ENCODE measurements at regions not wholly inside any gene's neighbourhood (a gene's known extent, or its start where the extent isn't known, plus 50 kb on each side); places are given as distances from the start of the nearest gene placed in this dataset.

- no peaks in the 10 kb centered on the region for H4K20me1 ChIP-seq (ENCODE audit: control insufficient read depth, insufficient read depth)
- in situ Hi-C loops (cut with MboI) (no loop called here), intact Hi-C loops (cut with micrococcal nuclease; ENCODE audit: unreplicated experiment) (no loop called here)
- no peak overlapping the region for H2AFZ ChIP-seq (ENCODE audit: control insufficient read depth, low read depth, low read length)
- no peaks in the 10 kb centered on the region for H3K4me1 ChIP-seq (ENCODE audit: control insufficient read depth, insufficient read depth, low read length)
- no peaks in the 10 kb centered on the region for H3K36me3 ChIP-seq (ENCODE audit: control insufficient read depth in 2 of 2, insufficient read depth in 2 of 2, low read length in 1 of 2)
- no peak overlapping the region for H3K4me2 ChIP-seq (ENCODE audit: control insufficient read depth, insufficient read depth)
- H3K27ac ChIP-seq (ENCODE audit: control insufficient read depth, insufficient read depth), result no peak overlapping the region
- no peak for DNase-seq (ENCODE audit: low read depth, low spot score)
- H3K4me3 ChIP-seq, result no peak overlapping the region
- BruUV-seq (replicated peaks), result no TSS peak
- no peak for ATAC-seq
- no peak for FAIRE-seq
- H3K27me3 ChIP-seq (replicated peaks in 1 of 2; ENCODE audit: control insufficient read depth in 2 of 2, insufficient read depth in 2 of 2, low read length in 1 of 2), result no peaks in the 10 kb centered on the region
- RAD21 ChIA-PET (ENCODE audit: unreplicated experiment), result no interaction called here
- POLR2A ChIA-PET, result no interaction called here
- SMC1A ChIA-PET (ENCODE audit: uncharacterized antibody, unreplicated experiment), result no interaction called here
- no peak overlapping the region for H3K9ac ChIP-seq (ENCODE audit: control insufficient read depth, insufficient read depth, low read length)
- WGBS (ENCODE audit: insufficient coverage, insufficient replicate concordance, low lambda C conversion rate, missing lambda C conversion rate), result 23% methylated on average over 4 of the region's 4 CpGs
- CTCF ChIA-PET, result interaction anchor here (1.2 kb wide), 2 partner anchors 12 to 20 kb away, joined by 3 read pairs; no protein-coding TSS in a partner anchor
- peaks cover 2% of the 10 kb centered on the region; the same call in 1 of the 3 replicates for H3K9me3 ChIP-seq (replicated peaks; ENCODE audit: control insufficient read depth, insufficient read depth, low read length)
- H3K79me2 ChIP-seq (ENCODE audit: control insufficient read depth, insufficient read depth, low read length), result no peaks in the 10 kb centered on the region
- no peak for TF ChIP-seq ETV6 (conservative IDR thresholded peaks at IDR 0.05 in 1 of 2, IDR thresholded peaks at IDR 0.05 in 1 of 2; ENCODE audit: borderline replicate concordance in 1 of 2, low read depth in 1 of 2)
- no peak for TF ChIP-seq EGR1 (IDR thresholded peaks at IDR 0.05; ENCODE audit: borderline replicate concordance in 1 of 2, low read depth in 2 of 2, low read length in 2 of 2)
- no peak for TF ChIP-seq JUND (IDR thresholded peaks at IDR 0.05; ENCODE audit: low read depth, low read length)
- TF ChIP-seq WRNIP1 (IDR thresholded peaks at IDR 0.05; ENCODE audit: borderline replicate concordance, low read depth, low read length), result no peak
- no peak for TF ChIP-seq TCF7 (IDR thresholded peaks at IDR 0.05; ENCODE audit: borderline replicate concordance)
- TF ChIP-seq TCF12 (IDR thresholded peaks at IDR 0.05; ENCODE audit: low read depth, low read length), result no peak
- no peak for TF ChIP-seq E2F8 (IDR thresholded peaks at IDR 0.05; ENCODE audit: low read depth, partially characterized antibody)
- TF ChIP-seq SPI1 (IDR thresholded peaks at IDR 0.05; ENCODE audit: borderline replicate concordance, insufficient read depth, low read depth, low read length), result no peak
- TF ChIP-seq ZNF24 (IDR thresholded peaks at IDR 0.05), result no peak
- TF ChIP-seq ATF2 (IDR thresholded peaks at IDR 0.05; ENCODE audit: low read length), result no peak
- TF ChIP-seq RELA (IDR thresholded peaks at IDR 0.05; ENCODE audit: borderline replicate concordance, partially characterized antibody), result no peak
- no peak for TF ChIP-seq SIX5 (IDR thresholded peaks at IDR 0.05; ENCODE audit: low read depth, low read length, severe bottlenecking)
- TF ChIP-seq CREB1 (IDR thresholded peaks at IDR 0.05; ENCODE audit: low read depth), result no peak
- no peak for TF ChIP-seq CBX3 (IDR thresholded peaks at IDR 0.05; ENCODE audit: borderline replicate concordance, low read depth)
- TF ChIP-seq, protein P1, sequence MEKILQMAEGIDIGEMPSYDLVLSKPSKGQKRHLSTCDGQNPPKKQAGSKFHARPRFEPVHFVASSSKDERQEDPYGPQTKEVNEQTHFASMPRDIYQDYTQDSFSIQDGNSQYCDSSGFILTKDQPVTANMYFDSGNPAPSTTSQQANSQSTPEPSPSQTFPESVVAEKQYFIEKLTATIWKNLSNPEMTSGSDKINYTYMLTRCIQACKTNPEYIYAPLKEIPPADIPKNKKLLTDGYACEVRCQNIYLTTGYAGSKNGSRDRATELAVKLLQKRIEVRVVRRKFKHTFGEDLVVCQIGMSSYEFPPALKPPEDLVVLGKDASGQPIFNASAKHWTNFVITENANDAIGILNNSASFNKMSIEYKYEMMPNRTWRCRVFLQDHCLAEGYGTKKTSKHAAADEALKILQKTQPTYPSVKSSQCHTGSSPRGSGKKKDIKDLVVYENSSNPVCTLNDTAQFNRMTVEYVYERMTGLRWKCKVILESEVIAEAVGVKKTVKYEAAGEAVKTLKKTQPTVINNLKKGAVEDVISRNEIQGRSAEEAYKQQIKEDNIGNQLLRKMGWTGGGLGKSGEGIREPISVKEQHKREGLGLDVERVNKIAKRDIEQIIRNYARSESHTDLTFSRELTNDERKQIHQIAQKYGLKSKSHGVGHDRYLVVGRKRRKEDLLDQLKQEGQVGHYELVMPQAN (conservative IDR thresholded peaks at IDR 0.05), result no peak
- TF ChIP-seq YY1 (IDR thresholded peaks at IDR 0.05; ENCODE audit: low read depth, low read length), result no peak
Observed at GRCh38 chr2:121160366-121160765, 124.6 kb downstream of the TFCP2L1 start.
